HepG2 (cell line): ENCODE measurements at regions not wholly inside any gene's neighbourhood (a gene's known extent, or its start where the extent isn't known, plus 50 kb on each side); places are given as distances from the start of the nearest gene placed in this dataset.

Experiments used
- ATAC-seq: fragments of 200-7000 bp; cut with Tn5 transposase; 3 replicates; pipeline ENCODE4 v1.9.1; 2020; ENCODE audit warnings: mild to moderate bottlenecking, moderate library complexity
- BruUV-seq: library from RNA; stranded (reverse); fragments of 400-500 nt; replicated peaks from 2 replicates; lab custom pipeline; 2021; lab: Mats Ljungman, UMichigan
- CTCF ChIA-PET: fragments of 300-600 bp; formaldehyde crosslinking; extraction: SDS; loops from one replicate; lab custom pipeline; 2021; ENCODE audit warnings: low total read pairs, inconsistent platforms, low intra/inter-chr PET ratio; lab: Yijun Ruan, JAX
- POLR2A ChIA-PET: fragments of 350-600 bp; sonication (Branson Sonifier 250); formaldehyde crosslinking; loops from one replicate; lab custom pipeline; 2020; ENCODE audit warnings: antibody characterized with exemption, inconsistent platforms; lab: Yijun Ruan, JAX
- DNase-seq: peaks from one replicate; pipeline ENCODE4 v3.0.0-alpha.2; 2015; ENCODE audit warnings: low spot score
- FAIRE-seq: peaks from 3 replicates; lab custom pipeline; 2011; peaks lifted over from hg19 to GRCh38; lab: Jason Lieb, UNC
- H2AFZ ChIP-seq: one replicate; pipeline ENCODE4 v1.6.1; 2011; ENCODE audit warnings: low read length, inconsistent platforms
- H3K27ac ChIP-seq: fragments of 300-600 bp; 3 replicates; pipeline ENCODE4 v1.8.0; 2011; ENCODE audit warnings: mixed run types, mild to moderate bottlenecking, mixed read lengths, low read length, inconsistent platforms; ENCODE audit not compliant: insufficient read depth; ENCODE audit errors: extremely low read length
- H3K27me3 ChIP-seq, 2 experiments: fragments of 200-600 bp in 1 of 2; 2 replicates in 1 of 2; 3 replicates in 1 of 2; pipeline versions ENCODE4 v1.6.0 to v1.8.0; 2011; ENCODE audit warnings: low read length in 2 of 2, mild to moderate bottlenecking in 2 of 2, moderate library complexity in 2 of 2, inconsistent platforms in 1 of 2; ENCODE audit not compliant: insufficient read depth in 2 of 2, control insufficient read depth in 1 of 2
- H3K36me3 ChIP-seq, 2 experiments: fragments of 200-600 bp in 1 of 2; replicated peaks in 1 of 2; 2 replicates in 1 of 2; 3 replicates in 1 of 2; pipeline versions ENCODE4 v1.5.1 to v1.8.0; 2011; ENCODE audit warnings: low read length in 2 of 2, inconsistent platforms in 1 of 2; ENCODE audit not compliant: insufficient read depth in 2 of 2, control insufficient read depth in 1 of 2
- H3K4me1 ChIP-seq: 2 replicates; pipeline ENCODE4 v1.5.1; 2012; ENCODE audit warnings: low read length, inconsistent platforms; ENCODE audit not compliant: insufficient read depth
- H3K4me2 ChIP-seq: 2 replicates; pipeline ENCODE4 v1.6.0; 2011; ENCODE audit warnings: low read depth, low read length, inconsistent platforms
- H3K4me3 ChIP-seq, 3 experiments: fragments of 200-600 bp in 1 of 3; sonication (generic), shearing (Covaris generic) in 1 of 3; replicated peaks in 1 of 3; 2 replicates each; pipeline ENCODE4 v1.5.1; 2011 to 2016; ENCODE audit warnings: low read length in 3 of 3, inconsistent platforms in 2 of 3, low read depth in 2 of 3, mild to moderate bottlenecking in 2 of 3, control low read depth in 1 of 3, mixed read lengths in 1 of 3; ENCODE audit not compliant: insufficient read depth in 1 of 3
- H3K79me2 ChIP-seq: one replicate; pipeline ENCODE4 v1.6.1; 2011; ENCODE audit warnings: low read length, inconsistent platforms; ENCODE audit not compliant: insufficient read depth
- H3K9ac ChIP-seq: 2 replicates; pipeline ENCODE4 v1.6.0; 2011; ENCODE audit warnings: mild to moderate bottlenecking, low read depth, low read length, inconsistent platforms; ENCODE audit not compliant: insufficient read depth
- H3K9me3 ChIP-seq: 2 replicates; pipeline ENCODE4 v1.5.1; 2012; ENCODE audit warnings: mild to moderate bottlenecking, low read length
- H4K20me1 ChIP-seq: 2 replicates; pipeline ENCODE4 v1.6.0; 2011; ENCODE audit warnings: inconsistent platforms, mild to moderate bottlenecking, low read length, moderate library complexity; ENCODE audit not compliant: insufficient read depth
- ARHGAP35 ChIP-seq: sonication (generic); formaldehyde crosslinking; IDR thresholded peaks from 2 replicates; pipeline ENCODE4 v1.9.0; 2022; ENCODE audit warnings: mild to moderate bottlenecking, inconsistent platforms, moderate library complexity, missing genetic modification reagents, borderline replicate concordance
- ATF7-NPFF ChIP-seq: sonication (generic); formaldehyde crosslinking; IDR thresholded peaks from 2 replicates; pipeline ENCODE4 v1.8.1; 2023; ENCODE audit warnings: mild to moderate bottlenecking, low read depth, missing genetic modification reagents, moderate library complexity
- BORCS8-MEF2B ChIP-seq: sonication (generic); formaldehyde crosslinking; IDR thresholded peaks from 2 replicates; pipeline ENCODE4 v1.8.0; 2022; ENCODE audit warnings: mild to moderate bottlenecking, missing genetic modification reagents
- CBFB ChIP-seq: sonication (generic); formaldehyde crosslinking; IDR thresholded peaks from 2 replicates; pipeline ENCODE4 v1.4.0; 2020; ENCODE audit warnings: missing genetic modification reagents
- DZIP1 ChIP-seq: sonication (generic); formaldehyde crosslinking; IDR thresholded peaks from 2 replicates; pipeline ENCODE4 v1.5.0; 2020; ENCODE audit warnings: mild to moderate bottlenecking, missing genetic modification reagents
- FIP1L1 ChIP-seq: fragments of 200-400 bp; formaldehyde crosslinking; IDR thresholded peaks from 2 replicates; pipeline ENCODE4 v1.6.1; 2018; ENCODE audit warnings: low read depth, mild to moderate bottlenecking, low read length, moderate library complexity, borderline replicate concordance; ENCODE audit not compliant: insufficient read depth
- NR2F1 ChIP-seq, 2 experiments: fragments of 450-650 bp in 1 of 2; formaldehyde crosslinking in 1 of 2; IDR thresholded peaks; 2 replicates each; pipeline versions ENCODE4 v1.5.0 to v1.6.1; 2016 to 2020; ENCODE audit warnings: mild to moderate bottlenecking in 1 of 2, missing compliant biosample characterization in 1 of 2, missing genetic modification reagents in 1 of 2, moderate library complexity in 1 of 2
- PAWR ChIP-seq: sonication (generic); formaldehyde crosslinking; IDR thresholded peaks from 2 replicates; pipeline ENCODE4 v1.4.0; 2020; ENCODE audit warnings: missing genetic modification reagents, mild to moderate bottlenecking, borderline replicate concordance
- PAX8 ChIP-seq: sonication (generic); formaldehyde crosslinking; IDR thresholded peaks from 2 replicates; pipeline ENCODE4 v1.8.0; 2022; ENCODE audit warnings: mild to moderate bottlenecking, missing genetic modification reagents, borderline replicate concordance
- POLR2AphosphoS2 ChIP-seq: IDR thresholded peaks from 2 replicates; pipeline ENCODE4 v1.6.1; 2011; ENCODE audit warnings: low read depth, low read length, improper control_type of control experiment
- RORA ChIP-seq: sonication (generic); formaldehyde crosslinking; IDR thresholded peaks from 2 replicates; pipeline ENCODE4 v1.5.0; 2020; ENCODE audit warnings: mild to moderate bottlenecking, missing genetic modification reagents, moderate library complexity
- SOX5 ChIP-seq: IDR thresholded peaks from 2 replicates; pipeline ENCODE4 v1.6.1; 2016; ENCODE audit warnings: borderline replicate concordance
- SRY ChIP-seq: sonication (generic); formaldehyde crosslinking; IDR thresholded peaks from 2 replicates; pipeline ENCODE4 v1.8.0; 2022; ENCODE audit warnings: mild to moderate bottlenecking, missing genetic modification reagents
- TSC22D2 ChIP-seq: sonication (generic); formaldehyde crosslinking; IDR thresholded peaks from 2 replicates; pipeline ENCODE4 v1.5.1; 2020; ENCODE audit warnings: missing genetic modification reagents, mild to moderate bottlenecking, borderline replicate concordance
- XBP1 ChIP-seq: sonication (generic); formaldehyde crosslinking; IDR thresholded peaks from 2 replicates; pipeline ENCODE4 v1.5.0; 2020; ENCODE audit warnings: missing genetic modification reagents
- ZFP37 ChIP-seq: sonication (generic); formaldehyde crosslinking; IDR thresholded peaks from 2 replicates; pipeline ENCODE4 v1.4.0; 2020; ENCODE audit warnings: missing genetic modification reagents, borderline replicate concordance
- WGBS: methylation state at CpG from one replicate; pipeline ENCODE4 v1.1.6; 2017; ENCODE audit warnings: low lambda C conversion rate; 5-methylcytosine and 5-hydroxymethylcytosine counted together
- in situ Hi-C: cut with HindIII; loops from 2 replicates; pipeline ENCODE4 v1.10.0; 2017; ENCODE audit warnings: low pct_unique_long_range_greater_than_20kb; ENCODE audit not compliant: extremely low pct_ligation_motif_present
- intact Hi-C: fragments of 100-400 bp; cut with micrococcal nuclease; formaldehyde crosslinking; loops from one replicate; pipeline ENCODE4 v1.10.0; 2022; ENCODE audit not compliant: unreplicated experiment
- TF ChIP-seq, protein P1 (sequence below): IDR thresholded peaks from 2 replicates; pipeline ENCODE4 v1.6.1; 2016; ENCODE audit warnings: low read depth

GRCh38 chr5:67639313-67639712 lies 442.7 kb upstream of the CD180 start:
- Histone ChIP-seq H3K4me3 (no peak overlapping the region), H3K4me1 (no peaks in the 10 kb centered on the region), H3K36me3 (no peaks in the 10 kb centered on the region), H3K27me3 (no peaks in the 10 kb centered on the region; a peak in 2 of 5 replicates), H3K9me3 (peaks cover 4% of the 10 kb centered on the region), H3K9ac (no peak overlapping the region), H2AFZ (no peak overlapping the region), H3K27ac (no peak overlapping the region), H3K79me2 (no peaks in the 10 kb centered on the region), H3K4me2 (no peak overlapping the region), H4K20me1 (no peaks in the 10 kb centered on the region)
- TF ChIP-seq CBFB (CRISPR knock-in tag) (no peak), NR2F1 (CRISPR knock-in tag; IDR thresholded peaks at IDR 0.05) (no peak), DZIP1 (CRISPR knock-in tag) (no peak), TSC22D2 (CRISPR knock-in tag) (no peak), ZFP37 (CRISPR knock-in tag) (no peak), POLR2AphosphoS2 (no peak), SOX5 (CRISPR knock-in tag) (no peak), PAX8 (CRISPR knock-in tag) (no peak), PAWR (CRISPR knock-in tag) (no peak), ARHGAP35 (CRISPR knock-in tag) (no peak), SRY (CRISPR knock-in tag) (no peak), ATF7-NPFF (CRISPR knock-in tag) (no peak), RORA (no peak), FIP1L1 (no peak), XBP1 (CRISPR knock-in tag) (no peak), BORCS8-MEF2B (CRISPR knock-in tag) (no peak)
- TF ChIP-seq, protein P1, sequence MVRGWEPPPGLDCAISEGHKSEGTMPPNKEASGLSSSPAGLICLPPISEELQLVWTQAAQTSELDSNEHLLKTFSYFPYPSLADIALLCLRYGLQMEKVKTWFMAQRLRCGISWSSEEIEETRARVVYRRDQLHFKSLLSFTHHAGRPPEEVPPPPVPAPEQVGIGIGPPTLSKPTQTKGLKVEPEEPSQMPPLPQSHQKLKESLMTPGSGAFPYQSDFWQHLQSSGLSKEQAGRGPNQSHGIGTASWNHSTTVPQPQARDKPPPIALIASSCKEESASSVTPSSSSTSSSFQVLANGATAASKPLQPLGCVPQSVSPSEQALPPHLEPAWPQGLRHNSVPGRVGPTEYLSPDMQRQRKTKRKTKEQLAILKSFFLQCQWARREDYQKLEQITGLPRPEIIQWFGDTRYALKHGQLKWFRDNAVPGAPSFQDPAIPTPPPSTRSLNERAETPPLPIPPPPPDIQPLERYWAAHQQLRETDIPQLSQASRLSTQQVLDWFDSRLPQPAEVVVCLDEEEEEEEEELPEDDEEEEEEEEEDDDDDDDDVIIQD (CRISPR knock-in tag): no peak
- in situ Hi-C loops (no loop called here), intact Hi-C loops (no loop called here)
- no TSS peak for BruUV-seq
- DNase-seq (no peak), FAIRE-seq (no peak), ATAC-seq (no peak)
- ChIA-PET CTCF (no interaction called here), POLR2A (no interaction called here)
- WGBS: 3% methylated on average over 3 of the region's 3 CpGs
